ENCODE measurements at regions not wholly inside any gene's neighbourhood (a gene's known extent, or its start where the extent isn't known, plus 50 kb on each side); places are given as distances from the start of the nearest gene placed in this dataset.

- no peak for DNase-seq
- intact Hi-C loops (cut with DNase I; ENCODE audit: low total_unique reads), result no loop called here
- H3K9me3 ChIP-seq, result no peaks in the 10 kb centered on the region
These were observed 172.8 kb downstream of the KTN1 start for GRCh38 chr14:55752580-55753390.

GRCh38 chr14:55754471-55754870 is 174.5 kb downstream of the KTN1 start:
- no peaks in the 10 kb centered on the region for H3K36me3 ChIP-seq
- H3K27ac ChIP-seq, result no peak overlapping the region
- intact Hi-C loops (cut with DNase I; ENCODE audit: low total_unique reads), result no loop called here
- no peaks in the 10 kb centered on the region for H3K9me3 ChIP-seq
- H3K27me3 ChIP-seq, result no peaks in the 10 kb centered on the region
- H3K4me1 ChIP-seq, result peaks cover 0 to 7% (median 0%) of the 10 kb centered on the region in 4 donors
- no peak for DNase-seq
- TF ChIP-seq CTCF (IDR thresholded peaks at IDR 0.05), result no peak
- no peak overlapping the region for H3K4me3 ChIP-seq

More at GRCh38 chr14:55752580-55753390, 172.8 kb downstream of the KTN1 start:
- peaks cover 0 to 7% (median 0%) of the 10 kb centered on the region in 4 donors for H3K4me1 ChIP-seq
- H3K27me3 ChIP-seq, result no peaks in the 10 kb centered on the region
- no peak overlapping the region for H3K27ac ChIP-seq
- no peaks in the 10 kb centered on the region for H3K36me3 ChIP-seq
- H3K4me3 ChIP-seq, result no peak overlapping the region
- TF ChIP-seq CTCF (IDR thresholded peaks at IDR 0.05), result no peak

GRCh38 chr14:55754871-55755270 is 174.9 kb downstream of the KTN1 start:
- Histone ChIP-seq H3K4me3 (no peak overlapping the region), H3K27me3 (no peaks in the 10 kb centered on the region), H3K9me3 (no peaks in the 10 kb centered on the region), H3K27ac (no peak overlapping the region), H3K36me3 (no peaks in the 10 kb centered on the region), H3K4me1 (peaks cover 0 to 7% (median 0%) of the 10 kb centered on the region in 4 donors)
- intact Hi-C loops (cut with DNase I; ENCODE audit: low total_unique reads), result no loop called here
- DNase-seq, result no peak
- TF ChIP-seq CTCF (IDR thresholded peaks at IDR 0.05), result no peak

GRCh38 chr14:55756078-55756477 is 176.1 kb downstream of the KTN1 start:
- intact Hi-C loops (cut with DNase I; ENCODE audit: low total_unique reads), result loop anchor here (1.0 kb wide), 1 partner anchor 200 kb away; no protein-coding TSS in a partner anchor
- no peak for TF ChIP-seq CTCF (IDR thresholded peaks at IDR 0.05)
- Histone ChIP-seq H3K36me3 (no peaks in the 10 kb centered on the region), H3K4me1 (peaks cover 0 to 7% (median 0%) of the 10 kb centered on the region in 4 donors), H3K9me3 (no peaks in the 10 kb centered on the region), H3K27me3 (no peaks in the 10 kb centered on the region), H3K27ac (no peak overlapping the region), H3K4me3 (no peak overlapping the region)
- DNase-seq, result no peak

GRCh38 chr14:55756557-55756956 is 176.6 kb downstream of the KTN1 start:
- no peak for TF ChIP-seq CTCF (IDR thresholded peaks at IDR 0.05)
- Histone ChIP-seq H3K4me3 (no peak overlapping the region), H3K9me3 (no peaks in the 10 kb centered on the region), H3K4me1 (peaks cover 0 to 7% (median 0%) of the 10 kb centered on the region in 4 donors), H3K27ac (no peak overlapping the region), H3K36me3 (no peaks in the 10 kb centered on the region), H3K27me3 (no peaks in the 10 kb centered on the region)
- intact Hi-C loops (cut with DNase I; ENCODE audit: low total_unique reads), result loop anchor here (1.0 kb wide), 1 partner anchor 200 kb away; no protein-coding TSS in a partner anchor
- DNase-seq, result no peak

All from tibial artery (tissue), 4 donors.